BE2C (cell line): ENCODE measurements at regions not wholly inside any gene's neighbourhood (a gene's known extent, or its start where the extent isn't known, plus 50 kb on each side); places are given as distances from the start of the nearest gene placed in this dataset.

Source experiments
- DNase-seq: peaks from one replicate; pipeline ENCODE4 v3.0.0-alpha.2; 2020
- H3K27me3 ChIP-seq: fragments of 250-450 bp; sonication (Bioruptor Pico); 2 replicates; pipeline ENCODE4 v1.5.1; 2020; ENCODE audit warnings: mild to moderate bottlenecking
- H3K36me3 ChIP-seq: fragments of 250-450 bp; sonication (Bioruptor Pico); 2 replicates; pipeline ENCODE4 v1.5.1; 2020; ENCODE audit warnings: mild to moderate bottlenecking
- H3K4me1 ChIP-seq: fragments of 250-450 bp; sonication (Bioruptor Pico); 2 replicates; pipeline ENCODE4 v1.5.1; 2020
- H3K4me3 ChIP-seq: 2 replicates; pipeline ENCODE4 v1.5.1; 2011; ENCODE audit warnings: low read depth, low read length
- H3K9me3 ChIP-seq: fragments of 250-450 bp; sonication (Bioruptor Pico); 2 replicates; pipeline ENCODE4 v1.5.1; 2020
- CTCF ChIP-seq: IDR thresholded peaks from 2 replicates; pipeline ENCODE4 v1.5.1; 2012; ENCODE audit warnings: mild to moderate bottlenecking, low read depth, low read length

GRCh38 chr15:57885435-57885834, 178.9 kb downstream of the POLR2M start:
- Histone ChIP-seq H3K9me3 (no peaks in the 10 kb centered on the region), H3K27me3 (no peaks in the 10 kb centered on the region), H3K4me3 (no peak overlapping the region), H3K36me3 (no peaks in the 10 kb centered on the region), H3K4me1 (no peaks in the 10 kb centered on the region)
- DNase-seq: no peak
- TF ChIP-seq CTCF: no peak

GRCh38 chr15:57887825-57888224, 177.7 kb downstream of the ALDH1A2 start:
- Histone ChIP-seq H3K9me3 (no peaks in the 10 kb centered on the region), H3K4me3 (no peak overlapping the region), H3K36me3 (no peaks in the 10 kb centered on the region), H3K27me3 (no peaks in the 10 kb centered on the region), H3K4me1 (no peaks in the 10 kb centered on the region)
- no peak for TF ChIP-seq CTCF
- no peak for DNase-seq

GRCh38 chr15:57890351-57890750, 175.2 kb downstream of the ALDH1A2 start:
- Histone ChIP-seq H3K9me3 (no peaks in the 10 kb centered on the region), H3K4me1 (no peaks in the 10 kb centered on the region), H3K4me3 (no peak overlapping the region), H3K36me3 (no peaks in the 10 kb centered on the region), H3K27me3 (no peaks in the 10 kb centered on the region)
- DNase-seq: no peak
- no peak for TF ChIP-seq CTCF

GRCh38 chr15:57890878-57891277, 174.6 kb downstream of the ALDH1A2 start:
- Histone ChIP-seq H3K4me3 (no peak overlapping the region), H3K4me1 (no peaks in the 10 kb centered on the region), H3K27me3 (no peaks in the 10 kb centered on the region), H3K36me3 (no peaks in the 10 kb centered on the region), H3K9me3 (no peaks in the 10 kb centered on the region)
- DNase-seq: no peak
- no peak for TF ChIP-seq CTCF

- Histone ChIP-seq H3K4me3 (no peak overlapping the region), H3K4me1 (no peaks in the 10 kb centered on the region), H3K27me3 (no peaks in the 10 kb centered on the region), H3K9me3 (no peaks in the 10 kb centered on the region), H3K36me3 (no peaks in the 10 kb centered on the region)
- no peak for DNase-seq
- no peak for TF ChIP-seq CTCF
These were observed 173.3 kb downstream of the ALDH1A2 start for GRCh38 chr15:57892181-57892580.

GRCh38 chr15:57893040-57893439, 172.5 kb downstream of the ALDH1A2 start:
- H3K27me3 ChIP-seq: no peaks in the 10 kb centered on the region
- H3K36me3 ChIP-seq: no peaks in the 10 kb centered on the region
- no peak for DNase-seq
- no peak for TF ChIP-seq CTCF
- no peaks in the 10 kb centered on the region for H3K9me3 ChIP-seq
- no peak overlapping the region for H3K4me3 ChIP-seq
- H3K4me1 ChIP-seq: no peaks in the 10 kb centered on the region
